ENCODE measurements at regions not wholly inside any gene's neighbourhood (a gene's known extent, or its start where the extent isn't known, plus 50 kb on each side); places are given as distances from the start of the nearest gene placed in this dataset.
A peak's percentile ranks its signal among the peaks of the same experiment; 100 is the strongest.

- Histone ChIP-seq H3K4me1 (no peaks in the 10 kb centered on the region), H3K27me3 (no peaks in the 10 kb centered on the region), H3K4me3 (no peak overlapping the region), H3K9me3 (no peaks in the 10 kb centered on the region), H3K36me3 (no peaks in the 10 kb centered on the region), H3K27ac (no peak overlapping the region)
- intact Hi-C loops (cut with DNase I): no loop called here
- ATAC-seq: no peak
- no peak for DNase-seq
- TF ChIP-seq POLR2A (IDR thresholded peaks at IDR 0.05): no peak
- no peak for TF ChIP-seq CTCF (IDR thresholded peaks at IDR 0.05)
- WGBS (ENCODE audit: insufficient coverage, low coverage, low lambda C conversion rate, missing lambda C conversion rate): 67% methylated on average over 1 of the region's 1 CpG
Measured at GRCh38 chr12:47602325-47602724, 103.5 kb downstream of the RPAP3 start.

- DNase-seq: no peak
- no peaks in the 10 kb centered on the region for H3K36me3 ChIP-seq
- intact Hi-C loops (cut with DNase I): no loop called here
Measured at GRCh38 chr12:47601071-47601470, 104.8 kb downstream of the RPAP3 start.

GRCh38 chr12:47591795-47592194 lies 114.0 kb downstream of the RPAP3 start:
- Histone ChIP-seq H3K4me3 (no peak overlapping the region), H3K27me3 (no peaks in the 10 kb centered on the region), H3K9me3 (no peaks in the 10 kb centered on the region), H3K27ac (no peak overlapping the region), H3K36me3 (no peaks in the 10 kb centered on the region), H3K4me1 (no peaks in the 10 kb centered on the region)
- TF ChIP-seq CTCF (IDR thresholded peaks at IDR 0.05): no peak
- no peak for TF ChIP-seq POLR2A (IDR thresholded peaks at IDR 0.05)
- 41% methylated on average over 4 of the region's 4 CpGs for WGBS (ENCODE audit: insufficient coverage, low coverage, low lambda C conversion rate, missing lambda C conversion rate)
- ATAC-seq (peak in 2 of 4 donors; percentile 47 to 56), DNase-seq (no peak)
- intact Hi-C loops (cut with DNase I): no loop called here

More at GRCh38 chr12:47601071-47601470, 104.8 kb downstream of the RPAP3 start:
- no peak overlapping the region for H3K4me3 ChIP-seq
- no peak for ATAC-seq
- no peaks in the 10 kb centered on the region for H3K9me3 ChIP-seq
- H3K27me3 ChIP-seq: no peaks in the 10 kb centered on the region
- no peak overlapping the region for H3K27ac ChIP-seq
- TF ChIP-seq POLR2A (IDR thresholded peaks at IDR 0.05): no peak
- TF ChIP-seq CTCF (IDR thresholded peaks at IDR 0.05): no peak
- no peaks in the 10 kb centered on the region for H3K4me1 ChIP-seq

- Histone ChIP-seq H3K27ac (no peak overlapping the region), H3K9me3 (no peaks in the 10 kb centered on the region), H3K4me1 (no peaks in the 10 kb centered on the region), H3K27me3 (no peaks in the 10 kb centered on the region), H3K4me3 (no peak overlapping the region), H3K36me3 (no peaks in the 10 kb centered on the region)
- 45% methylated on average over 4 of the region's 4 CpGs for WGBS (ENCODE audit: insufficient coverage, low coverage, low lambda C conversion rate, missing lambda C conversion rate)
- DNase-seq: no peak
- no peak for ATAC-seq
- intact Hi-C loops (cut with DNase I): no loop called here
- TF ChIP-seq POLR2A (IDR thresholded peaks at IDR 0.05) (no peak), CTCF (IDR thresholded peaks at IDR 0.05) (no peak)
Measured at GRCh38 chr12:47591361-47591791, 114.5 kb downstream of the RPAP3 start.

GRCh38 chr12:47590771-47591360 lies 115.0 kb downstream of the RPAP3 start:
- intact Hi-C loops (cut with DNase I): no loop called here
- Histone ChIP-seq H3K4me1 (no peaks in the 10 kb centered on the region), H3K9me3 (no peaks in the 10 kb centered on the region), H3K27me3 (no peaks in the 10 kb centered on the region), H3K36me3 (no peaks in the 10 kb centered on the region), H3K27ac (no peak overlapping the region), H3K4me3 (no peak overlapping the region)
- 43% methylated on average over 3 of the region's 3 CpGs for WGBS (ENCODE audit: insufficient coverage, low coverage, low lambda C conversion rate, missing lambda C conversion rate)
- DNase-seq (no peak), ATAC-seq (no peak)
- TF ChIP-seq CTCF (IDR thresholded peaks at IDR 0.05) (no peak), POLR2A (IDR thresholded peaks at IDR 0.05) (no peak)
